ENCODE measurements at regions not wholly inside any gene's neighbourhood (a gene's known extent, or its start where the extent isn't known, plus 50 kb on each side); places are given as distances from the start of the nearest gene placed in this dataset.

GRCh38 chr13:23956106-23956505 is 58.8 kb upstream of the C1QTNF9B start:
- TF ChIP-seq, protein P1, sequence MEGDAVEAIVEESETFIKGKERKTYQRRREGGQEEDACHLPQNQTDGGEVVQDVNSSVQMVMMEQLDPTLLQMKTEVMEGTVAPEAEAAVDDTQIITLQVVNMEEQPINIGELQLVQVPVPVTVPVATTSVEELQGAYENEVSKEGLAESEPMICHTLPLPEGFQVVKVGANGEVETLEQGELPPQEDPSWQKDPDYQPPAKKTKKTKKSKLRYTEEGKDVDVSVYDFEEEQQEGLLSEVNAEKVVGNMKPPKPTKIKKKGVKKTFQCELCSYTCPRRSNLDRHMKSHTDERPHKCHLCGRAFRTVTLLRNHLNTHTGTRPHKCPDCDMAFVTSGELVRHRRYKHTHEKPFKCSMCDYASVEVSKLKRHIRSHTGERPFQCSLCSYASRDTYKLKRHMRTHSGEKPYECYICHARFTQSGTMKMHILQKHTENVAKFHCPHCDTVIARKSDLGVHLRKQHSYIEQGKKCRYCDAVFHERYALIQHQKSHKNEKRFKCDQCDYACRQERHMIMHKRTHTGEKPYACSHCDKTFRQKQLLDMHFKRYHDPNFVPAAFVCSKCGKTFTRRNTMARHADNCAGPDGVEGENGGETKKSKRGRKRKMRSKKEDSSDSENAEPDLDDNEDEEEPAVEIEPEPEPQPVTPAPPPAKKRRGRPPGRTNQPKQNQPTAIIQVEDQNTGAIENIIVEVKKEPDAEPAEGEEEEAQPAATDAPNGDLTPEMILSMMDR (IDR thresholded peaks at IDR 0.05; ENCODE audit: borderline replicate concordance, insufficient read depth, low read depth, low read length): no peak

GRCh38 chr13:23957981-23958380 is 60.7 kb upstream of the C1QTNF9B start:
- no peak overlapping the region for H3K4me3 ChIP-seq (ENCODE audit: low read depth, low read length)
- TF ChIP-seq, protein P1 (IDR thresholded peaks at IDR 0.05; ENCODE audit: borderline replicate concordance, insufficient read depth, low read depth, low read length): no peak

More at GRCh38 chr13:23956106-23956505, 58.8 kb upstream of the C1QTNF9B start:
- H3K4me3 ChIP-seq (ENCODE audit: low read depth, low read length): no peak overlapping the region

DNA sequence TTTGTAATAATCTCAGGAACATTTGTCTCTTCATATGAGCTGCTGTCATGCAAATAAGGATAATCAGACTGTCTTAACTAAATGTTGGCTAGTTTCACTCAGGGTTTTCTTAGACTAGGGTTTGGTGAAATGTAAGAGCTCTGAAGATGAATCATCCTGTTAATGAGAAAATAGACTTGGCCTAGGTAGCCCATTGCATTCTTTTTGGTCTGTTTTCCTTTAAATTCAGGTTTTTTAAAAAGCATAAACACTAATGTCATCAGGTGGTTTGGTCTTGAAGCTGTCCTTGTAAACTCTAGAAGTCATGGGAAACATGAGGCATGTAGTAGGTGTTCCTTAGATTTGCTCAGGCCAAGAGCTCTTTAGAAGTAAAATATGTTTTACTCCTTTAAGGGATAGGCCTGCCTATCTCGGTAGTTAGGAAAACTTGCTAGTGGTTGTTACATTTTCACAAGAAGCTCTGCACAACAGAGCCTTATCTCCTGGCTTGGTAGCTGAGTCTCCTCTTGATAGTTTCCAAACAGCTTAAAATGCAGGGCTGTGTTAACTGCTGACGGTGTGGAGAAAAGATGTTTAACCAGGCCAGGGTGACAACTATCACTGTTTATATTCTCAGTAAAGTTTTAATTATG is 62.0 kb upstream of the C1QTNF9B start:
- H3K4me3 ChIP-seq (ENCODE audit: low read depth, low read length): no peak overlapping the region
- TF ChIP-seq, protein P1 (IDR thresholded peaks at IDR 0.05; ENCODE audit: borderline replicate concordance, insufficient read depth, low read depth, low read length): no peak

DNA sequence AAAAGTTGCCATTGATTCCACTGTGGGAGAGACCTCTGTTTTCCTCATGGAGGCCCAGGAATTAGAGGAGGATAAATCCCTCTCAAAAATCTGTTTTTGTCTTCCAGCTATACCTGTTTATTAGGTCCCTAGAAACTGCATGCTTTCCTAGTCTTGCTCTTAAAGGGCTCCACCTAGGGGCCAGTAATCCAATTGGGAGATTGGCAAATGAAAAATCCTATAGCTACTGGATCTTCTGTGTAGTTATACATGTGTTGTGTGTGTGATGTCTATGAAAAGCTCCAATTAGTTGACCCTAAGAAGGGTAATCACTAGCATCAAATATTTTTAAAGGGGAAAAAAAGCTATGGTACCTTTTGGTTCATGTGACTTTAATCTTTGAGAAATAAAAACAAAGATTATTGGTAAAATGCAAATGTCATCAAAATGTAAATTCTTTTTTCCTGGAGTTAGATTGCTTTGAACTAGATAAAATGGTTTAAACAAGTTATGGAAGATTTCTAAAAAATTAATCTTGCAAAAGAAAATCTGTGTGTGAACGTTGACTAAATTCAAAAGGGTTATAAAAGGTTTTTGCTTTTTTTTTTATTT is 63.4 kb upstream of the C1QTNF9B start:
- TF ChIP-seq, protein P1 (IDR thresholded peaks at IDR 0.05; ENCODE audit: borderline replicate concordance, insufficient read depth, low read depth, low read length): peak; percentile 55; the same call in 1 of the 2 replicates
- no peak overlapping the region for H3K4me3 ChIP-seq (ENCODE audit: low read depth, low read length)

DNA sequence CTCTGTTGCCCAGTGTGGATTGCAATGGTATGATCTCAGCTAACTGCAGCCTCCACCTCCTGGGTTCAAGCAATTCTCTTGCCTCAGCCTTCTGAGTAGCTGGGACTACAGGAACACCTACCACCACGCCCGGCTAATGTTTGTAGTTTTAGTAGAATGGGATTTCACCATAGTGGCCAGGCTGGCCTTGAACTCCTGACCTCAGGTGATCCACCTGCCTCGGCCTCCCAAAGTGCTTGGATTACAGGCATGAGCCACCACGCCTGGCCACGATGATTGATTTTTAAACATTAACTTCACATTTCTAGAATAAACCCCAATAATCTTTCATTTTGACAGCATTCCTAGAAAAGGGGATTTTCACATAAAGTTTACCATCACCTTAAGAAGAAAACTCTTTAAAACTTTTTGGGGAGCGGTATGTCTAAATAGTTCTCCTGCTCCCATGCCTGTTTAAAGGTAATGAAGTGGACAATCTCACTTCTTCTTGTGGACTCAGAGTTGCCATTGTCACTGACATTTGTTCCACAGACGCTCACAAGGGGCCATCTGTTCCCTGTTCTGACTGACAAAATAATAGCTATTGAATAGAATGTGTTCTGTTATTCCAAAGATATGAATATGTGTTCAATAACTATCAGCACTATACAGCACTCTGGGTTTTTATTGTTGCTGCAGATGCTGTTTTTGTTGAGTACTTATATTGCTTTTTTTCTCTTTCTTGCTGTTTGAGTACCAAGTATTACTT is 66.1 kb upstream of the C1QTNF9B start:
- TF ChIP-seq, protein P1 (IDR thresholded peaks at IDR 0.05; ENCODE audit: borderline replicate concordance, insufficient read depth, low read depth, low read length): no peak
- no peak overlapping the region for H3K4me3 ChIP-seq (ENCODE audit: low read depth, low read length)

DNA sequence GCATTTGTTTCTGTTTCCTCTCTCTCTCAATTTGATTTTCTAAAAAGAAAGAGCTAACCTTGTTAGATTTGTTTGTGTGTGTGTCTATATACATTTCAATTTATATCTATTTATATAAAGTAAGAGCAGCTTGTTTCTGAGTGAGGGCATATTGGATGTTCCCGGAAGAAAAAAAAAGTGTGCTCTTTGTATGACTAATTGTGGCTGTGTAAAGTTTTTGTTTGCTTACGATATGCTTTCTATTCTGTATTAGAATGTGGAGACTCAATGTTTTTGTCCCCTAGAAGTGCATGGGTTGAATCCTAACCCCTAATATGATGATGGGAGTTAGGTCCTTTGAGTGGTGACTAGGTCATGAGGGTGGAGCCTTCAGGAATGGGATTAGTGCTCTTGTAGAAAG is 66.6 kb upstream of the C1QTNF9B start:
- no peak overlapping the region for H3K4me3 ChIP-seq (ENCODE audit: low read depth, low read length)
- TF ChIP-seq, protein P1 (IDR thresholded peaks at IDR 0.05; ENCODE audit: borderline replicate concordance, insufficient read depth, low read depth, low read length): no peak

All from GM12875 (cell line).